ENCODE measurements at regions not wholly inside any gene's neighbourhood (a gene's known extent, or its start where the extent isn't known, plus 50 kb on each side); places are given as distances from the start of the nearest gene placed in this dataset.

DNA sequence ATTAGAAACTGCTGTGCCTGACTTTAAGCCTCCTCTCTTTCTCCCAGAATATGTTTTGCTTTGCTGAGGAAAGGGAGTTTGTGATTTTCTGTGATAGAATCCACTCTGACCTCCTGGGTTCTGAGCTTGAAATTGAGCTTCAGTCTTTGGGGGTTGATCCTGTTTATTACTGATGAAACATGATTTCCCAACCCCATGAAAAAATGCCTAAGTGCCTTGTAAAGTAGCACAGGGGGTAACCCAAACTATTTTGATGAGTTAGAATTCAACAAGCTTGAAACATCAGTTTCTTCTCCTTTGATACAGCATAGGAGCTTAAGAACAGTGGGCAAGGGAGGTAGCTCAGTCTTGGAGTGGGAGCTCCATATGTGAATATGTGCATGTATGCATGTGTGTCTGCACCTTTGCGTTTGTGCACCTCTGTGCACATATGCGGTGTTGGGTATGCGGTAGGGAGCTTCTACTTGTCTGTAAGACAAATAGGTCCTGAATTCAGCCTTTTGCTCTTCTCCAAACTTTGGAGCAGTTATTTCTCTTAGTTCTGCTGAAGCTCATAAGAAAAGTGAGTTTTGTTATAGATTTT lies 364.6 kb downstream of the OSR1 start:
- Histone ChIP-seq H3K27me3 (ENCODE audit: control insufficient read depth, low read length) (no peaks in the 10 kb centered on the region), H3K4me2 (ENCODE audit: low read length) (no peak overlapping the region), H3K4me3 (ENCODE audit: low read length) (no peak overlapping the region), H3K79me2 (ENCODE audit: control insufficient read depth, low read length) (no peaks in the 10 kb centered on the region), H3K36me3 (ENCODE audit: control insufficient read depth, low read length) (no peaks in the 10 kb centered on the region), H3K4me1 (ENCODE audit: control insufficient read depth, low read length) (no peaks in the 10 kb centered on the region), H3F3A (ENCODE audit: control insufficient read depth, insufficient read depth) (no peaks in the 10 kb centered on the region), H4K20me1 (ENCODE audit: control insufficient read depth, insufficient read depth, low read depth, low read length) (no peaks in the 10 kb centered on the region), H3K9me2 (replicated peaks; ENCODE audit: control insufficient read depth, low read length) (no peaks in the 10 kb centered on the region), H3K27ac (ENCODE audit: low read depth, low read length) (no peak overlapping the region), H3K9me3 (ENCODE audit: control insufficient read depth, insufficient read depth, low read length) (no peaks in the 10 kb centered on the region)
- TF ChIP-seq CTCF (IDR thresholded peaks at IDR 0.05; ENCODE audit: low read depth, low read length, poor library complexity, severe bottlenecking) (no peak), EZH2phosphoT487 (IDR thresholded peaks at IDR 0.05; ENCODE audit: borderline replicate concordance, low read length) (no peak)

- Histone ChIP-seq H3K9me2 (replicated peaks; ENCODE audit: control insufficient read depth, low read length) (no peaks in the 10 kb centered on the region), H3K27ac (ENCODE audit: low read depth, low read length) (no peak overlapping the region), H3K4me3 (ENCODE audit: low read length) (no peak overlapping the region), H3F3A (ENCODE audit: control insufficient read depth, insufficient read depth) (no peaks in the 10 kb centered on the region), H3K27me3 (ENCODE audit: control insufficient read depth, low read length) (no peaks in the 10 kb centered on the region), H3K4me1 (ENCODE audit: control insufficient read depth, low read length) (no peaks in the 10 kb centered on the region), H3K79me2 (ENCODE audit: control insufficient read depth, low read length) (no peaks in the 10 kb centered on the region), H4K20me1 (ENCODE audit: control insufficient read depth, insufficient read depth, low read depth, low read length) (no peaks in the 10 kb centered on the region), H3K9me3 (ENCODE audit: control insufficient read depth, insufficient read depth, low read length) (no peaks in the 10 kb centered on the region), H3K36me3 (ENCODE audit: control insufficient read depth, low read length) (no peaks in the 10 kb centered on the region), H3K4me2 (ENCODE audit: low read length) (no peak overlapping the region)
- no peak for TF ChIP-seq CTCF (IDR thresholded peaks at IDR 0.05; ENCODE audit: low read depth, low read length, poor library complexity, severe bottlenecking)
- no peak for TF ChIP-seq EZH2phosphoT487 (IDR thresholded peaks at IDR 0.05; ENCODE audit: borderline replicate concordance, low read length)
Measured at GRCh38 chr2:18991177-18992168, 366.9 kb downstream of the OSR1 start.

- no peak for TF ChIP-seq EZH2phosphoT487 (IDR thresholded peaks at IDR 0.05; ENCODE audit: borderline replicate concordance, low read length)
- no peak for TF ChIP-seq CTCF (IDR thresholded peaks at IDR 0.05; ENCODE audit: low read depth, low read length, poor library complexity, severe bottlenecking)
- H3K9me3 ChIP-seq (ENCODE audit: control insufficient read depth, insufficient read depth, low read length): no peaks in the 10 kb centered on the region
- H3K4me1 ChIP-seq (ENCODE audit: control insufficient read depth, low read length): no peaks in the 10 kb centered on the region
- H3K36me3 ChIP-seq (ENCODE audit: control insufficient read depth, low read length): no peaks in the 10 kb centered on the region
- H3K9me2 ChIP-seq (replicated peaks; ENCODE audit: control insufficient read depth, low read length): no peaks in the 10 kb centered on the region
- no peaks in the 10 kb centered on the region for H4K20me1 ChIP-seq (ENCODE audit: control insufficient read depth, insufficient read depth, low read depth, low read length)
- H3K27me3 ChIP-seq (ENCODE audit: control insufficient read depth, low read length): no peaks in the 10 kb centered on the region
- H3K79me2 ChIP-seq (ENCODE audit: control insufficient read depth, low read length): no peaks in the 10 kb centered on the region
- no peak overlapping the region for H3K4me2 ChIP-seq (ENCODE audit: low read length)
- no peak overlapping the region for H3K27ac ChIP-seq (ENCODE audit: low read depth, low read length)
- H3K4me3 ChIP-seq (ENCODE audit: low read length): no peak overlapping the region
- H3F3A ChIP-seq (ENCODE audit: control insufficient read depth, insufficient read depth): no peaks in the 10 kb centered on the region
Measured at GRCh38 chr2:18988631-18989232, 369.7 kb downstream of the OSR1 start.

Data from DOHH2 (cell line).